ENCODE measurements at regions not wholly inside any gene's neighbourhood (a gene's known extent, or its start where the extent isn't known, plus 50 kb on each side); places are given as distances from the start of the nearest gene placed in this dataset.
A peak's percentile ranks its signal among the peaks of the same experiment; 100 is the strongest.

- TF ChIP-seq CTCF (conservative IDR thresholded peaks at IDR 0.05; ENCODE audit: low read depth, low read length) (no peak), CHD1 (IDR thresholded peaks at IDR 0.05; ENCODE audit: low read depth, low read length) (no peak), BHLHE40 (IDR thresholded peaks at IDR 0.05; ENCODE audit: low read depth, low read length) (no peak), POLR2A (IDR thresholded peaks at IDR 0.05; ENCODE audit: low read depth, low read length) (no peak), CEBPB (IDR thresholded peaks at IDR 0.05; ENCODE audit: low read depth, low read length) (peak; percentile 77), RAD21 (IDR thresholded peaks at IDR 0.05; ENCODE audit: low read length) (no peak), MXI1 (IDR thresholded peaks at IDR 0.05; ENCODE audit: borderline replicate concordance, low read depth, low read length) (no peak), NFE2L2 (IDR thresholded peaks at IDR 0.05; ENCODE audit: low read depth, low read length) (no peak), ELK1 (IDR thresholded peaks at IDR 0.05; ENCODE audit: borderline replicate concordance, low read depth, low read length) (no peak), MAFK (IDR thresholded peaks at IDR 0.05; ENCODE audit: low read depth, low read length) (peak; percentile 13; the same call in 1 of the 2 replicates), MAZ (IDR thresholded peaks at IDR 0.05; ENCODE audit: borderline replicate concordance, low read depth, low read length) (no peak), RCOR1 (IDR thresholded peaks at IDR 0.05; ENCODE audit: insufficient replicate concordance, low read length) (no peak)
- TF ChIP-seq, protein P1, sequence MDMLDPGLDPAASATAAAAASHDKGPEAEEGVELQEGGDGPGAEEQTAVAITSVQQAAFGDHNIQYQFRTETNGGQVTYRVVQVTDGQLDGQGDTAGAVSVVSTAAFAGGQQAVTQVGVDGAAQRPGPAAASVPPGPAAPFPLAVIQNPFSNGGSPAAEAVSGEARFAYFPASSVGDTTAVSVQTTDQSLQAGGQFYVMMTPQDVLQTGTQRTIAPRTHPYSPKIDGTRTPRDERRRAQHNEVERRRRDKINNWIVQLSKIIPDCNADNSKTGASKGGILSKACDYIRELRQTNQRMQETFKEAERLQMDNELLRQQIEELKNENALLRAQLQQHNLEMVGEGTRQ (IDR thresholded peaks at IDR 0.05; ENCODE audit: low read depth, low read length) = no peak
These were observed 414.0 kb upstream of the HS3ST1 start for GRCh38 chr4:11842620-11843263.
